NCI-H524 (cell line): ENCODE measurements at regions not wholly inside any gene's neighbourhood (a gene's known extent, or its start where the extent isn't known, plus 50 kb on each side); places are given as distances from the start of the nearest gene placed in this dataset.
"Not testable (repeated sequence)": the region's sequence is repeated elsewhere in the genome, so short reads cannot be mapped to it uniquely, and the experiment has no call there.

Experiments used
- DNase-seq, 2 experiments: peaks; one replicate each; lab custom pipeline; 2025; lab: John Stamatoyannopoulos, UW

DNA sequence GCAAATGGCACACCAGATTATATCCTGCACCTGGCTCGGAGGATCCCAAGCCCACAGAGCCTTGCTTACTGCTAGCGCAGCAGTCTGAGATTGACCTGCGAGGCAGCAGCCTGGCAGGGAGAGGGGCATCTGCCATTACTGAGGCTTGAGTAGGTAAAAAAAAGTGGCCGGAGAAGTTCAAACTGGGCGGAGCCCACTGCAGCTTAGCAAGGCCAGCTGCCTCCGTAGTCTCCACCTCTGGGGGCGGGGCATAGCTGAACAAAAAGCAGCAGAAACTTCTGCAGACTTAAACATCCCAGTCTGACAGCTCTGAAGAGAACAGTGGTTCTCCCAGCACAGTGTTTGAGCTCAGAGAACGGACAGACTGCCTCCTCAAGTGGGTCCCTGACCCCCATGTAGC is 85.4 kb upstream of the TMEM170B start:
- DNase-seq = not testable (repeated sequence)

DNA sequence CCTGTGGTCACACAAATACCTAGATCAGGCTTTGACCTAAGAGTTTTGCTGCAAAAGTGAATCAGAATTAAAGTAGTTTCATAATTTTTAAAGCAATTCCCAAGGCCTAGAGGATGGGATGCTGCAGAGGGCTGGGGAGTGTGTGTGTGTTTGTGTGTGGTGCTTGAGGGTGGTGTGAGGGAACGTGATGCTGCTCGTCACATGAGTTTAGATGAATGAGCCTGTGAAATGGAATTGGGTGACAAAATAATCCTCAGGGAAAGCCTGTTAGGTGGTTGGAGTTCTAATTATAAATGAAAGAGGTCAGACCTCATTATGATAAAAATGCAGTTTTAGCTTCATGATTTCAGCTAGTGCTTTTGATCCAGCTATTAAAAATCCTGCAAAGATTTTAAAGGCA is 87.5 kb upstream of the TMEM170B start:
- DNase-seq = no peak

DNA sequence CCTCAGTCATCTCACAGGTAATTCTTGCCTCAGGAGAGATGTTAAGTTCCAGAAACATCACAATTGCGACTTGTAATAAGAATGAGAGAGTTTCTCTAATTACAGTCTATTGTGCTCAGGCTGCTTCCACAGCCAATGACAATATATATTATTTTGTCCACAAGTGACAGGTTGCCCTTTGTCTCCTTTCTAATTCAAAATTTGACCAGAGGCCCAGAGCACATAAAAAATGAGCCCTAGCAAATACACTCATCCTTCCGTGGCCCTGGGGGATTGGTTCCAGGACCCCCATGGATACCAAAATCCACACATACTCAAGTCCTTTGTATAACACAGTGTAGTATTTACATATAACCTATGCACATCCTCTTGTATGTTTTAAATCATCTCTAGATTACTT is 88.1 kb upstream of the TMEM170B start:
- no peak for DNase-seq

DNA sequence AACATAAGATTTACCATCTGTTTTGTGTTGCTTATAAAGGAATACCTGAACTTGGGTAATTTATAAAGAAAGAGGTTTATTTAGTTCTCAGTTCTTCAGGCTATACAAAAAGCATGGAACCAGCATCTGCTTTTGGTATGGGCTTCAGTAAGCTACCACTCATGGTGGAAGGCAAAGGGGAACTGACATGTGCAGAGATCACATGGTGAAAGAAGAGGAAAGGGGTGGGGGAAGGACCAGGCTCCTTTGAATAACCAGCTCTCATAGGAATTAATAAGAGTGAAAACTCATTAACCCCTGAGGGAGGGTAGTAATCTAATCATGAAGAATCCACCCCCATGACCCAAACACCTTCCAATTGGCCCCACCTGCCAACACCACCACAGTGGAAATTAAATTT is 89.5 kb upstream of the TMEM170B start:
- DNase-seq = no peak

DNA sequence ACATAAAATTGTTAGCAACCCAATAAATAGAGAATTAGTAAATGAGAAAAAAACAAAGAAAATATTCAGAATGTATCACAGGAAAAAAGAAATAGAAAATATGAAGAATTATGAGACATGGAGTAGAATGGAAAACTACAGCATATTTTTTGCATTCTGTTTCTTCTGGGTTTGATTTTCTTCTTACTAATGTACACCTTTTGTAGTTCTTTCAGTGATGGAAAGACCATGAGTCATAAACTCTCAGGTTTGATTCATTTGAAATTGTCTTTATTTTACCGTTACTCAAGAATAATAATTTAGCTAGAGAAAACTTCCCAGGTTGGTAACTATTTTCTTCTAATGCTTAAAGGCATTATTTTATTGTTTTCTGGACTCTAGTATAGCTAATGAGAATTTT is 90.3 kb upstream of the TMEM170B start:
- no peak for DNase-seq

DNA sequence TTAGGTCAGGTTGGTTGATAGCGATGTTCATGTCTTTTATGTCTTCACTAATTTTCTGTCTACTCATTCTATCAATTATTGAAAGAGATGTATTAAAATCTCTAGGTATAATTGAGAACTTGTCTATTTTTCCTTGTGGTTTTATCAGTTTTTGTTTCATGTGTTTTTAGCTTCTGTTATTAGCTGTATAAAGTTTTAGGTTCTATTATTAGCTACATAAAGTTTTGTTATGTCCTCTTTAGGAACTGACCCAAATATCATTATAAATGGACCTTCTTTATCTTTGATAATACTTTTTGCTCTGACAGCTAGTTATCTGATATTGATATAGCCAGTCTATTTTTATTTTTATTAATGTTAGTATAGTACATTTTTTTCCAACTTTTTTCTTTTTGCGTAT is 92.4 kb upstream of the TMEM170B start:
- no peak for DNase-seq

DNA sequence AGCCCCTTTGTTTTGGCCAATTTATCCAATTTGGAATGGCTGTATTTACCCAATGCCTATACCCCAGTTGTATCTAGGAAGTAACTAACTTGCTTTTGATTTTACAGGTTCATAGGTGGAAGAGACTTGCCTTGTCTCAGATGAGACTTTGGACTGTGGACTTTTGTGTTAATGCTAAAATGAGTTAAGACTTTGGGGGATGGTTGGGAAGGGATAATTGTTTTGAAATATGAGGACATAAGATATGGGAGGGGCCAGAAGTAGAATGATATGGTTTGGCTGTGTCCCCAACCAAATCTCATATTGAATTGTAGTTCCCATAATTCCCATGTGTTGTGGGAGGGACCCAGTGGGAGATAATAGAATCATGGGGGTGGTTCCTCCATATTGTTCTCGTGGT is 94.4 kb upstream of the TMEM170B start:
- not testable (repeated sequence) for DNase-seq

DNA sequence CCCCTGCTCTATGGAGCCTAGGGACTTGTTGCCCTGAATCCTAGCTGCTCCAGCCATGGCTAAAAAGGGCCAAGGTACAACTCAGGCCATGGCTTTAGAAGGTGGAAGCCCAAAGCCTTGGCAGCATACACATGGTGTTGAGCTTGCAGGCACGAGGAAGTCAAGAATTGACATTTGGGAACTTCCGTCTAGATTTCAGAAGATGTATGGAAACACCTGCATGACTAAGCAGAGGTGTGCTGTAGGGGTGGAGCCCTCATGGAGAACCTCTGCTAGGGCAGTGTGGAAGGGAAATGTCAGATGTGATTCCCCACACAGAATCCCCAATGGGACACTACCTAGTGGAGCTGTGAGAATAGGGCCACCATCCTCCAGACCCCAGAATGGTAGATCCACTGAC is 95.1 kb upstream of the TMEM170B start:
- DNase-seq = no peak

DNA sequence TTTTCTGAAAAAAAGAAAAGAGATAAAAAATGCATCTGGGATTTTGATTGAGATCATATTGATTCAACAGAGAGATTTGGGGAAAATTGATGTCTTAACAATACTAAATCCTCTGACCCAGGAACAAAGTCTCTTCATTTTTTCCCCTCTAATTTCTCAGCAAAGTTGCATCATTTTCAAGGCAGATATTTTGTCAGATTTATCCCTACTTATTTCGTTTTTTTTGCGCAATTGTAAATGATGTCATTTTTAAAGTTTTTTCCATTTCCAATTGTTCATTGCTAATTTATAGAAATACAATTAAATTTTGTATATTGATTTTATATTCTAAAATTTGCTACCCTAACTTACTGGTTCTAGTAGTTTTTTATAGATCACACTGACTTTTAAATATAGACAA is 97.7 kb upstream of the TMEM170B start:
- DNase-seq = no peak

DNA sequence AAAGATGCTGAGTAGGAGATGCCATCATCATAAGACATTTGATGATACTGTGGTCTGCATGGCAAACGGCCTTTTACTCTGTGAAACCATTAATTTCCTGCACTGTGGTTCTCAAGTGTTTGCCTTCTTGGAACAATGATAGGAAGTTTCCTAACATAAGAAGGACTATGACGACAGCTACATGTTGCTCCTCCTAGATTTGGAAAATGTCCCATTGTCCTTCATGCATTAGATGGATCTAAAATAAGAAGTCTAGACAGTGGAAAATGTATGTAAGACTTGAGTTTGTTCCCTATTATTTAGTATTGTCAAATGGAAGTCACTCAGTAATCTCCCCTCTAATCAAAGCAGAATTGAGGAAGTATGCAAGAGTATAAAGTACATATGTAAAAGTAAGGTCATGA is 98.5 kb upstream of the TMEM170B start:
- DNase-seq = no peak

DNA sequence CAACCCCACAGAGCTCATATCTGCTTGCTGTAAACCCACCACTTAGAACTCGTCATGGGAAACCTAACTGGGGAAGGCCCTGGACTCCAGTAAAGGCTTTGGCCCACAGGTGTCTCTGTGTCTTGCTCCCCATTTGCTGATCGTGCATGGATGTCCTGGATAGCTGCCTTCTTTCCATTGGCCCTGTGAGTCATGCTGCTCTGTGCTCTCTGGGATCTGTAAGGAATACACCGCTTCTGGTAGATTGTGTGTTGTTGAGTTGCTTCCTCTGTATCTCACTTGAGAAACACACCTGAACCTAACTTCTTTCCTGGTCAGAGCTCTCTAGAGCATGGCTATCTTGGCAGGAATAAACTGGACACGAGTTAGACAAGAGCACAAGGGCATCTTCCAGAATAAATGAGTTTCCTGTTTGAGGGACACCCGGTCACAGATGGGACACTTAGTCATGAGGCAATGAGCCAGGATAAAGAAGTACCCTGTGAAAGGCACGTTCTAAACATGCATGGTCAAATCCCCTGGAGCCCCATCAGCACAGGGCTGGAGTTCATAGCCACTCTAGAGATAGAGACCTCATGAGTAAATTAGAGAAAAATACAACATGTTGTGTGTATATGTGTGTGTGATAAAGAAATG is 99.6 kb upstream of the TMEM170B start:
- DNase-seq = no peak

DNA sequence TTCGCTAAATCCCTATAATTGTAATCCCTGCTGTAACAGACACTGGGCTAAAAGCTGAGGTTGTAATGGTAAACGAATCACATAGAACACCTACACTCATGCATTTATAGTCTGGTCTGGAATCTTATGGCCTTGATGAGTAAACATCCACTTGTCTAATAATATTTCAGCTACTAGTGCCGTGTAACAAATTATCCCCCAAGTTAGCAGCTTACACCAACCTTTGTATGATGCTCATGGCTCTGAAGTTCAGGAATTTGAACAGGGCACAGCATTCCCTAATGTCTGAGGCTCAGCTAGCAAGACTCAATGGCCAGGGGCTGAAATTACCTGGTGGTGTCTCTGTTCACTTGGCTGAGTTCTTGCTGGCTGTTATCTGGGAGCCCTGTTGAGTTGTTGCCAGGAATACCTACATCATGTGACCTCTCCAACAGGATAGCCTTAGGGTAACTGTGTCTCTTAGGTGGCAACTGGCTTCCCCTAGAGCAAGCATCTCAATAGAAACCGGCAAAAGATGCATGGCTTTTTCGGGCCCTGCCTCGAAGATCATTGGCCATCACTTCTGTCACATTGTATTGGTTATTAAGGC is 100.9 kb upstream of the TMEM170B start:
- no peak for DNase-seq

DNA sequence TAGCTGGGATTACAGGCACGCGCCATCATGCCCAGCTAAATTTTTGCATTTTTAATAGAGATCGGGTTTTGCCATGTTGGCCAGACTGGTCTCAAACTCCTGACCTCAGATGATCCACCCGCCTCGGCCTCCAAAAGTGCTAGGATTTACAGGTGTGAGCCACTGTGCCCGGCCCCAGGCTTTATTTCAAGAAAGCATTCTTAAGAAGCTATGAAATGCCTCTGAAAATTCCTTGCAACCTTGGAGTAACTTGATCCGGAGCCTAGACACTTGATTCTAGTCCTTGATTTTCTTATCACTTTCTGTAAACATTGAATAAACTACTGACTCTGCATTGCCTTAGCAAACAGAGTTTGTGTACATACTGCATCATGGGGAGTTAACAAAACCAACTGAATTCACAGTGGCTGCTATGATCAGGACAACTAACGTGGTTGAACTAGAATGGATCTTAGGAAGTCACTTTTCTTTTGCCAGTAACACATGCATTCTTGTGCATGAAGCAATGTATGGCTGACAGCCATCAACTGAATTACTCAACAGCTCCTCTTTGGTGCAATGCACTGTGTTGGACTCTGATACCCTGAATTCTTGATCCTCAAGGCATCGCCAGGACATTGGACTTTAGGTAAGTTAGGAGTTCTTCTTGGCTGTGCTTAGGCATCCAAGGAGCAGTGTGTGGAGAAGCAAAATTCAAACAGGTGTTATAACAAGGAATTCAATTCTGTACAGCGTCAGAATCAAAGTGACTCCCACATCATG is 102.8 kb upstream of the TMEM170B start:
- no peak for DNase-seq

DNA sequence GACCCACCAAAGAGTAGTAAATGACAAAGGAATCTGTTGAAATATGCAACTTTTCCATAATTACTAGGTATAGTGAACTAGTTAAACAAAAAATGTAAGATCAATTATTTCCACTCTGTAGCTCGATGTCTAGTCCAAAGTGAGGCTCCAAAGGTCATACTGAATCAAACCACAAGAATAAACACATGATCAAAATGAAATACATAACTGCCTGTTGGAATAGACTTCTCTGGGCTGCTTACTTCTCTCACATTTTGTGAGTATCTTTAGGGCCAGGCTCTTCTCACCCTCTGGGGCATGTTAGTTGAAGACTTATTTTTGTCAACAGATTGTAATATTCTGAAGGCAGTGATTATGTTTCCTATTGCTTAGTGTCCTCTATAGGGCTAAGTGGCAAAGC is 103.7 kb upstream of the TMEM170B start:
- DNase-seq = no peak

DNA sequence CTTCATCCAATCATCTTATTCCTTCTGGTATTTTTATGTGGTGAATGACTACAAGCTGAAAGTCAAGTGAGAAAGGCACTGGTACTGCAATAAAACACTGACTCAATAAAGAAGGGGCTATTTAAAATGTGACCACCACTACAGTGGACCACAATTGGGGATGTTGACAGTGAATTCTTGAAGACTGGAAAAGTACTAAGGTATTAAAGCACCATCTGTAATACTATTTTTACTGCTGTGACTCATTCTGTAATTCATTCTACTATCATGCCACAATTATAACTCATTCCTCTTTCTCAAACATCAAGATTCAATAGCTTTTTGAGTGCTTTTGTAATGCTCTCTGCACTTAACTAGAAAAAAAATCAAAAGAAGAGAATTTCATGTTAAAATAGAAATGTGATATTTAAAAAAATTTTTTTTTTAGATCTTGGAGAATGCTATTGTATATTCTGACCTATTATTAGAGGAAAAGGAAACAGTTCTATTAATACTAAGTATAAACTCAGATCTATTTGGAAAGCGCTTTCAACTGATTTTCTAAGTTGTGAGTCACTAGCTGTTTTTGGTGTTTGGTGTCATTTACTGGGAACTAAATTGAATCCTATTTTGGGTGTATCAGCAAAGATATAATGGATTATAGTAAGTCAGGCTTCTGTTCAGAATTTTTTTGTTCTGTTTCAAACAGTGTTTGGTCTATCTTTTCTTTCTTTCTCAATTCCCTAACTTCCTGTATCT is 104.7 kb upstream of the TMEM170B start:
- DNase-seq = no peak

DNA sequence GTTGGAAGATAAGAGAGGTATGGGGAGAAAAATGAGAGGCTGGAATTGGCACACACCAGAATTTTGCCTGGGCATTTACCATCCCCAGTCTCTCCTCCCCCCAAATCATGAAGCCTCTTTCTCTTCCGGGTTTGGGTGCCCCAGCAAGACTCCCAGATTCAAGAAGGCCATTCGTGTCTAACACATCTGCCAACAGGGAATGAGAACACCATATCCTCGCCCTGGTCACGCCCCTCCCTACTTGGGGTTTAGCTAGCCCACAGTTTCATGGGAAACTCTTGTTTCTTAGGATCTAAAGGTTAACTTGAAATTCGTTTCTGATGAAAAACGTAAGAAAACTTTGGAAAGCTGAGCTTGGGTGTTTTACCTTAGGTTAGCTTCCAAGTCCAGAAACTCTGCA is 105.5 kb upstream of the TMEM170B start:
- DNase-seq = no peak

DNA sequence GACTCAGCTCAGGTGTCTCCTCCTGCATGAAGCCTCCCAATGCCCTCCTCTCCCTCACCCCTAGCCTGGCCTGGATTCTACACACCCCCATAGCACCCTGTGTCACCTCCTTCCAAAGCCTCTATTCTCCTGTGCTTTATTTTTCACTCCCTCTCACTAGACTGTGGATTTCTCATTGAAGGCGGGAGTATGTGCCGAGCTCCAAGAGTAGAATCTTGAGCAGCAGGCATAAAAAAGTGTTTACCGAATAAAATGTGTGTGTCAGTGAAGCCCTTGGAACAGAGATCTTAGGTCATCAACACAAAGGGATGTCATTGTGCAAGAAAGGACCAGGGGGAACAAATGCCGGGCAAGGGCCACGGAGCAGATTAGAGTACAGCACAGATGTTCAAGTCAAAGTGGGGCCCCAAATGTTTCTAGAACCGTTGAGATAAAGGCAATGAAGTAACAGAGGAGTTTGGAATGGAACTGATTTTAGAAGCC is 106.1 kb upstream of the TMEM170B start:
- no peak for DNase-seq

DNA sequence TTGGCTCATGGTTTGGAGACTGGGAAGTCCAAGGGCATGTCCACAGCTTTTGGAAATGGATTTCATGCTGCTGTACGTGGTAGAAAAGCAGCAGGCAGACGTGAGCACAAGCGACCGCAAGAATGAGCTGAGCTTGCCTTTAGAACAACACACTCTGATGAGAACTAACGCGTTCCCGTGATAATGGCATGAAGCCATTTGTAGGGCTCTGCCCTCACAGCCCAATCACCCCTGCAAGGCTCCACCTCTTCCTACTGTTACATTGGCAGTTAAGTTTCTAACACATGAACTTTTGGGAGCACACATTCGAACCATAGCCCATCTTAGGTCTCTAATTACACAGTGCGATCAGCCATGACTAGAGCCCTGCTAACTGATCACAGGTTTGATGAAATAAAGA is 107.5 kb upstream of the TMEM170B start:
- DNase-seq = no peak

DNA sequence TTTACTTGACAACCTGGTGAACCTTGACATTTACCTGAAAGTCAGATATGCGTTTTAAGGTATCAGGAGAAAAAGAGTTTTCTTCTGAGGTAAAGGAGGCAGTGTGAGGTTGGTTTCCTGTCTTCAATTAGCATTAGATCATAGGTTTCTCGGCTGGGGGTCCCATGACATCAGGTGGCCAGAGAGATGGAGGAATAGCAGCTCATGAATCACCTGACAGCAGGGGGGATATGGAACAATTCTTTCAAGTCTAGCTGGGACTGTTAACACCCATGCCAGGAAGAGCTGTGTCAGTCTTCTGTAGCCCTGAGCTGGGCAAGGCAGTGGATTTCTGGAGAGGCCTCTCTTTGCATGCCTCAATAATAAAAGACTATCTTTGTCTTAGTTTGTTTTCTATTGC is 108.0 kb upstream of the TMEM170B start:
- DNase-seq = no peak

DNA sequence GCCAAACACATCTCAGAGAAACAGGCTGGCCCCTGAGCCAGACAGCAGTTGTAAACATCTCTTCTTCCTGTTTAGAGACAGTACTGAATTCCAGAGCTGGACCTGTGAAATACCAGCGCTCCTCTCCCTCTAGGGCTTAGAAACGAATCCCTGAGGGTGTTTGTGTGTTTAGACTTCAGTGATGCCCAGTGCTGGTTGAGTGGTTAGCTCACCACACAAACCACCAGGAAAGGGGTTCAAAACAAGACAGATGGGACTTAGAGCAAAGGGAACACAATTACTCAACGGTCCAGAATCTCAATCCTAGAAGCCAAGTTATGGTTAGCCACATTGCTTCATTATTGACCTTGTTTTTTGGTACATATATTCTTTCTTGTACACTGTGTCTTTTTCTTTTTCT is 108.7 kb upstream of the TMEM170B start:
- DNase-seq = no peak

DNA sequence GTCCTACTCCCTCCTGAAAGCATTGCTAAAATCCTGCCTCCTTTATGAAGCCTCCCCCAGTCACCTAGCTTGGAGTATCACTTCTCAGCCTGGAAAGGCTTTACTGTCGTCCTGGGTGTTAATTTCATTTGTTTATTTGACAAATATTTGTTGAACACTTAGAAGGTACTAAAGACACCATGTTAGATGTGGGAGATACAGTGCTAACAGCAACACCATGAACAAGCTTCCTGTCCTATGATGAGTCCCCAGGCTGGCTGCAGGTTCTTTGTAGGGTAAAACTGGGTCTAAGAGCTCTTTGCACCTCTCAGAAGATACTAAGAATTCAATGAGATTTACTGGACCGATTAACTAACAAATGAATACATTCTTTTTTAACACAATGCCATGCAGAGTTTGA is 109.2 kb upstream of the TMEM170B start:
- no peak for DNase-seq

DNA sequence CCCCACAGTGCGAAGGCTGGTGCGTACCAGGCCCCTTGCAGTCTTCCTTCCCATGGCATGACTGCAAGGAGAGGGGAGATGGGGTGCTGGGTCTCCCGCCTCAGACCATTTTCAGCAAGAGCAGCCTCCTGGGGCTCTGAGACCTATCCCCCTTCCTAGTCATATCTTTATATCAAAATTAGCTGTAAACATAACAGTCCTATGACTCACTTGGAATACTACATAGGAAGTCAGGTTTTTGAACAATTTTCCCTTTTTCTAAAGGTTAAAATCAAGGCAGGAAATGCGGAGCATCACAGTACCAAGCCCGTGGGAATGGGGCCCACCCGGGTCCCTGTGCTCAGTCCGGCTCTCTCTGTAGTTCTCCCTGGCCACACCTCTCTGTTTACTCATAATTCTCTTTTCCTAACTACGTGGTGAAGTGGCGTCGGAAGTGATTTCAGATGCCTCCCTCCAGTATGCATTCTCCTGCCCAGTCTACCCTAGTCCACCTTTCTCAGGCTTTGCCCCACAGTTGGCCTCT is 109.8 kb upstream of the TMEM170B start:
- no peak for DNase-seq
